Testis (tissue), 2 donors: ENCODE measurements at regions not wholly inside any gene's neighbourhood (a gene's known extent, or its start where the extent isn't known, plus 50 kb on each side); places are given as distances from the start of the nearest gene placed in this dataset.

Experiments used
- DNase-seq: peaks from one replicate; pipeline ENCODE4 v3.0.0-alpha.2; 2019
- H3K27ac ChIP-seq, 2 donors: fragments of 200-600 bp; sonication (generic); one replicate each; pipeline ENCODE4 v1.5.1; 2019
- H3K27me3 ChIP-seq: fragments of 200-600 bp; sonication (generic); one replicate; pipeline ENCODE4 v1.5.1; 2019
- H3K36me3 ChIP-seq: fragments of 200-600 bp; sonication (generic); one replicate; pipeline ENCODE4 v1.5.1; 2017; ENCODE audit warnings: low read depth; ENCODE audit errors: missing control alignments
- H3K4me1 ChIP-seq: fragments of 200-600 bp; sonication (generic); one replicate; pipeline ENCODE4 v1.5.1; 2019
- H3K4me3 ChIP-seq, 2 donors: fragments of 200-600 bp; sonication (generic); one replicate each; pipeline ENCODE4 v1.5.1; 2017 to 2019
- H3K9me3 ChIP-seq: fragments of 200-600 bp; sonication (generic); one replicate; pipeline ENCODE4 v1.5.1; 2017
- CTCF ChIP-seq, 3 experiments: fragments of 450-650 bp in 2 of 3; fragments of 200-600 bp in 1 of 3; sonication (generic) in 1 of 3; IDR thresholded peaks; one replicate each; pipeline ENCODE4 v1.5.1; 2016 to 2019; ENCODE audit warnings: antibody characterized with exemption in 3 of 3, mild to moderate bottlenecking in 2 of 3, moderate library complexity in 1 of 3
- POLR2A ChIP-seq: fragments of 450-650 bp; IDR thresholded peaks from one replicate; pipeline ENCODE4 v1.6.1; 2017; ENCODE audit warnings: antibody characterized with exemption, mild to moderate bottlenecking, moderate library complexity
- WGBS, 2 donors: methylation state at CpG; one replicate each; pipeline ENCODE4 v1.1.5; 2018; 5-methylcytosine and 5-hydroxymethylcytosine counted together
- intact Hi-C: fragments of 100-400 bp; cut with DNase I; formaldehyde crosslinking; loops from one replicate; pipeline ENCODE4 v1.15.1; 2023; ENCODE audit warnings: low total_unique reads

DNA sequence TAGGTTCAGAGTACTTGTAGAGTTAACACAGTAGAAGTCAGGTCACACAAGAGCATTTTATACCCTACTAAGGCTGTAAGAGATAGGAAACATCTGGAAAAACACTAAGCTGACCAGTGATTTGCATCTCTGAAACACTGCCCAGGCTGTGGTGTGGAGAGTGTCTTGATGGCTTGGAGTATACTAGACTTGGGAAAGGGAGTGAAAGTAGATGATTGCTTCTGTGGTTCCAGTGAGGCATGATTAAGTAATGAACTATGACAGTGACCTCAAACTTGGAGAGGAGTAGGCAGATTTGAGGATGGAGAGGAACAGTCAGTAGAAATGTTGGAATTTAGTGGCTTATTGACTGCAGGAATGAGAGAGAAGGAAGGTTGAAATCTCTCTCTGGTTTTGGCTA, 201.2 kb downstream of the FLRT2 start:
- no peak for DNase-seq
- TF ChIP-seq CTCF (IDR thresholded peaks at IDR 0.05) = no peak
- TF ChIP-seq POLR2A = no peak
- H3K4me3 ChIP-seq = no peak overlapping the region
- H3K4me1 ChIP-seq = no peaks in the 10 kb centered on the region
- no peaks in the 10 kb centered on the region for H3K36me3 ChIP-seq
- H3K27me3 ChIP-seq = no peaks in the 10 kb centered on the region
- no peak overlapping the region for H3K27ac ChIP-seq
- H3K9me3 ChIP-seq = no peaks in the 10 kb centered on the region
- intact Hi-C loops = no loop called here

DNA sequence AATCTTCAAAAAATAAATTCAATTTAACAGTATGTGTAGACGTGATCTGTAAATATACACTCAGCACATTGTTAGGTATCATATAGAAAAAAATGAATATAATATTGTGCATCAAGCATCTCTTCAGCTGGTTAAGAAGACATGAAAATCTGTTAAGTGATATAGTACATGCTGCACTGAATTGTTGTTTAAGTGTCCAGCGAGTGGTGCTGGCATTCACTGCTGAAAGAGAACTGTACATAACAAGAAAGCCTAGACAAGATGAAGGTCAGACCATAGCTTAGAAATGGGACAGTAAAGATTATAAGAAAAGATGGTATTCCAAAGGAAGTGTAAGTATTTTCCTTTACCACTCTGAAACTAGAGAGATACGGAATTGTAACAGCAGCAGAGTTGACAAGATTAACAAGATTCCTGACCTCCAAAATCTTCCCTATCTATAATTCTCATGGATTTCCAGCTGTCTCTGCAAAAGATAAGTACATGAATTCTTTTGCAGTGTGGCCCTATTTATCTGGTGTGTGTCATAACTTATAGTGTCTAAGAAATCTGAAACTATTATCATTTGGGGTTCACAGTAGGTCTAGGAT, 198.6 kb downstream of the FLRT2 start:
- Histone ChIP-seq H3K4me3 (no peak overlapping the region), H3K9me3 (no peaks in the 10 kb centered on the region), H3K36me3 (no peaks in the 10 kb centered on the region), H3K27me3 (no peaks in the 10 kb centered on the region), H3K27ac (no peak overlapping the region), H3K4me1 (no peaks in the 10 kb centered on the region)
- 50 to 54% methylated on average over 3 of the region's 3 CpGs for WGBS, 2 donors
- intact Hi-C loops = no loop called here
- DNase-seq = no peak
- TF ChIP-seq CTCF (IDR thresholded peaks at IDR 0.05) = no peak
- no peak for TF ChIP-seq POLR2A

GRCh38 chr14:85714069-85714468, 184.1 kb downstream of the FLRT2 start:
- no peak for DNase-seq
- Histone ChIP-seq H3K4me3 (no peak overlapping the region), H3K4me1 (no peaks in the 10 kb centered on the region), H3K9me3 (no peaks in the 10 kb centered on the region), H3K36me3 (no peaks in the 10 kb centered on the region), H3K27ac (no peak overlapping the region), H3K27me3 (no peaks in the 10 kb centered on the region)
- 75 to 88% methylated on average over 1 of the region's 1 CpG for WGBS, 2 donors
- TF ChIP-seq CTCF (IDR thresholded peaks at IDR 0.05) (no peak), POLR2A (no peak)
- intact Hi-C loops = no loop called here

DNA sequence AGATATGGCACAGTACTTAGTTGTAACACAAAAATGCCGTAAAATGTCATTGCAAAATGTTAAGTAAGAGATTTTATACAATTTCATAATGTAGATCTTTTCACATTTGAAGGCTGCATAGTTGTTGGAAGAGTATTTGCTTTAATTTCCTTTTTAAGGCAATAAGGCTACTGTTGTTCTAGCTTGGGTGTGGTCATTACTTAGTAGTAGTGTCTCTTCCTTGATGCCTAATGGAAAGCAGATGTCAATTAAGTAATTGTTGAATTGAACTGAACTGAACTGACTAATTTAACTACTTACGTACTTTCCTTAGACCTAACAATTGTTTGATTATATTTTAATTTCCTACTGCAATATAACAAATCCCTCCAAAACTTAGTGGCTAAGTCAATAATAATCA, 181.7 kb downstream of the FLRT2 start:
- intact Hi-C loops = no loop called here
- Histone ChIP-seq H3K27me3 (no peaks in the 10 kb centered on the region), H3K27ac (no peak overlapping the region), H3K4me3 (no peak overlapping the region), H3K9me3 (no peaks in the 10 kb centered on the region), H3K36me3 (no peaks in the 10 kb centered on the region), H3K4me1 (no peaks in the 10 kb centered on the region)
- DNase-seq = no peak
- WGBS, 2 donors = 87 to 99% methylated on average over 2 of the region's 2 CpGs
- TF ChIP-seq CTCF (IDR thresholded peaks at IDR 0.05) = no peak
- no peak for TF ChIP-seq POLR2A
